ENCODE measurements at regions not wholly inside any gene's neighbourhood (a gene's known extent, or its start where the extent isn't known, plus 50 kb on each side); places are given as distances from the start of the nearest gene placed in this dataset.

DNA sequence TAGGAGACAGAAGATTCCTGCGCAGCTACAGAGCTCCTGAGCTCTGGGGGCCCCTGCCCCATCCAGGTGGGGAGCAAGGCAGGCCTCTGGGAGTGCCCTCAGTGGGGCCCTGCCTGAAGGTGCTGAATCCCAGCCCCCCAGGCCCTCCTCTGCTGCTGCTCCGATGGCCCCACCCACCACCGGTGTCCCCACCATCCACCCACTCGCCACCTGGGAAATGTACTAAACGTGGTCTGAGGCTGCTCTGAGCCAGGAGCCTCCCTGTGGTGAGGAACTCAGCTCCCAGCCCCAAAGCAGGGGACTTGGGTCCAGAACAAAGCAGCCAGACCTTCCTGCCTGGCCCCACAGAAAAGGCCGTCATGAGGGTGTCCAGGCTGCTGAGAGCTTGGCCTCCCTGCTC lies 289.4 kb downstream of the CTTN start:
- TF ChIP-seq POLR2A (IDR thresholded peaks at IDR 0.05), result no peak
- TF ChIP-seq, protein P1, sequence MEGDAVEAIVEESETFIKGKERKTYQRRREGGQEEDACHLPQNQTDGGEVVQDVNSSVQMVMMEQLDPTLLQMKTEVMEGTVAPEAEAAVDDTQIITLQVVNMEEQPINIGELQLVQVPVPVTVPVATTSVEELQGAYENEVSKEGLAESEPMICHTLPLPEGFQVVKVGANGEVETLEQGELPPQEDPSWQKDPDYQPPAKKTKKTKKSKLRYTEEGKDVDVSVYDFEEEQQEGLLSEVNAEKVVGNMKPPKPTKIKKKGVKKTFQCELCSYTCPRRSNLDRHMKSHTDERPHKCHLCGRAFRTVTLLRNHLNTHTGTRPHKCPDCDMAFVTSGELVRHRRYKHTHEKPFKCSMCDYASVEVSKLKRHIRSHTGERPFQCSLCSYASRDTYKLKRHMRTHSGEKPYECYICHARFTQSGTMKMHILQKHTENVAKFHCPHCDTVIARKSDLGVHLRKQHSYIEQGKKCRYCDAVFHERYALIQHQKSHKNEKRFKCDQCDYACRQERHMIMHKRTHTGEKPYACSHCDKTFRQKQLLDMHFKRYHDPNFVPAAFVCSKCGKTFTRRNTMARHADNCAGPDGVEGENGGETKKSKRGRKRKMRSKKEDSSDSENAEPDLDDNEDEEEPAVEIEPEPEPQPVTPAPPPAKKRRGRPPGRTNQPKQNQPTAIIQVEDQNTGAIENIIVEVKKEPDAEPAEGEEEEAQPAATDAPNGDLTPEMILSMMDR (IDR thresholded peaks at IDR 0.05), result no peak
